HG03039 (cell line): ENCODE measurements at regions not wholly inside any gene's neighbourhood (a gene's known extent, or its start where the extent isn't known, plus 50 kb on each side); places are given as distances from the start of the nearest gene placed in this dataset.

Source experiments
- ATAC-seq: cut with Tn5 transposase; IDR thresholded peaks from one replicate; pipeline ENCODE4 v1.9.1; 2021; ENCODE audit warnings: mild to moderate bottlenecking, moderate library complexity; ENCODE audit not compliant: unreplicated experiment

- ATAC-seq = no peak
Measured at GRCh38 chr15:94057305-94057704, 174.1 kb upstream of the MCTP2 start.

GRCh38 chr15:94056314-94056713 is 175.0 kb upstream of the MCTP2 start:
- ATAC-seq = no peak

GRCh38 chr15:94053626-94054025 is 177.7 kb upstream of the MCTP2 start:
- no peak for ATAC-seq

- ATAC-seq = no peak
Measured at GRCh38 chr15:94052711-94053110, 178.7 kb upstream of the MCTP2 start.

GRCh38 chr15:94047566-94047965 is 183.8 kb upstream of the MCTP2 start:
- ATAC-seq = no peak

- ATAC-seq = no peak
Measured at GRCh38 chr15:94042180-94042928, 189.0 kb upstream of the MCTP2 start.

- ATAC-seq = no peak
Measured at GRCh38 chr15:94041746-94042145, 189.6 kb upstream of the MCTP2 start.

GRCh38 chr15:94040541-94041248 is 190.7 kb upstream of the MCTP2 start:
- ATAC-seq = no peak

GRCh38 chr15:94036156-94036555 is 195.2 kb upstream of the MCTP2 start:
- no peak for ATAC-seq

- ATAC-seq = no peak
Measured at GRCh38 chr15:94033683-94034020, 197.7 kb upstream of the MCTP2 start.

GRCh38 chr15:94033014-94033682 is 198.2 kb upstream of the MCTP2 start:
- no peak for ATAC-seq

GRCh38 chr15:94032571-94032970 is 198.8 kb upstream of the MCTP2 start:
- no peak for ATAC-seq

GRCh38 chr15:94031072-94031471 is 200.3 kb upstream of the MCTP2 start:
- ATAC-seq = no peak

GRCh38 chr15:94029495-94029894 is 201.9 kb upstream of the MCTP2 start:
- ATAC-seq = no peak

GRCh38 chr15:94028809-94029208 is 202.6 kb upstream of the MCTP2 start:
- no peak for ATAC-seq

GRCh38 chr15:94028121-94028520 is 203.2 kb upstream of the MCTP2 start:
- no peak for ATAC-seq

GRCh38 chr15:94027581-94027980 is 203.8 kb upstream of the MCTP2 start:
- ATAC-seq = no peak

- no peak for ATAC-seq
Measured at GRCh38 chr15:94026458-94027304, 204.7 kb upstream of the MCTP2 start.

GRCh38 chr15:94023531-94023930 is 207.8 kb upstream of the MCTP2 start:
- ATAC-seq = no peak

GRCh38 chr15:94021621-94022320 is 209.6 kb upstream of the MCTP2 start:
- no peak for ATAC-seq

- ATAC-seq = no peak
Measured at GRCh38 chr15:94019062-94019461, 212.3 kb upstream of the MCTP2 start.
